ENCODE measurements at regions not wholly inside any gene's neighbourhood (a gene's known extent, or its start where the extent isn't known, plus 50 kb on each side); places are given as distances from the start of the nearest gene placed in this dataset.

DNA sequence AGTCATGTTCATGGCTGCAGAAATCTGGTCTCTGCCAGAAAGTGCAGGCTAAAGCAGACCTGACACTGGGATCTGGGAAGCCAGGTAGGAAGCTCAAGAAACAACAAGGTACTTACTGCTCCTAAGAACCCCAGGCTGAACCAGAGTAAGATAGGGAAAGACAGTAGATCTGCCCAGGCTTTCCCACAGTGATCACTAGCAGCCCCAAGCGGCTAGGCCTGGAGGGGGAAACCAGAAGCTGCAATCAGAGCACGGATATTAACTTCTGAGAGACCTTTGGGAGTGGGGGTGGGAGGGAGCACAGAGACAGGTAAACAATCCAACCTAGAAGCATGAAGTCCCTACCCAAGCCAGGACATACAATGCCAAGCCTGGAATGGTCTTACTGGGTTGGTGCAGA, 135.2 kb upstream of the C11orf58 start:
- TF ChIP-seq, protein P1, sequence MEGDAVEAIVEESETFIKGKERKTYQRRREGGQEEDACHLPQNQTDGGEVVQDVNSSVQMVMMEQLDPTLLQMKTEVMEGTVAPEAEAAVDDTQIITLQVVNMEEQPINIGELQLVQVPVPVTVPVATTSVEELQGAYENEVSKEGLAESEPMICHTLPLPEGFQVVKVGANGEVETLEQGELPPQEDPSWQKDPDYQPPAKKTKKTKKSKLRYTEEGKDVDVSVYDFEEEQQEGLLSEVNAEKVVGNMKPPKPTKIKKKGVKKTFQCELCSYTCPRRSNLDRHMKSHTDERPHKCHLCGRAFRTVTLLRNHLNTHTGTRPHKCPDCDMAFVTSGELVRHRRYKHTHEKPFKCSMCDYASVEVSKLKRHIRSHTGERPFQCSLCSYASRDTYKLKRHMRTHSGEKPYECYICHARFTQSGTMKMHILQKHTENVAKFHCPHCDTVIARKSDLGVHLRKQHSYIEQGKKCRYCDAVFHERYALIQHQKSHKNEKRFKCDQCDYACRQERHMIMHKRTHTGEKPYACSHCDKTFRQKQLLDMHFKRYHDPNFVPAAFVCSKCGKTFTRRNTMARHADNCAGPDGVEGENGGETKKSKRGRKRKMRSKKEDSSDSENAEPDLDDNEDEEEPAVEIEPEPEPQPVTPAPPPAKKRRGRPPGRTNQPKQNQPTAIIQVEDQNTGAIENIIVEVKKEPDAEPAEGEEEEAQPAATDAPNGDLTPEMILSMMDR (tag by site-specific recombination; IDR thresholded peaks at IDR 0.05) = no peak
- TF ChIP-seq ZNF843 (tag by site-specific recombination; IDR thresholded peaks at IDR 0.05) (no peak), ZNF530 (tag by site-specific recombination; IDR thresholded peaks at IDR 0.05; ENCODE audit: low read depth) (no peak), ZNF670 (tag by site-specific recombination; IDR thresholded peaks at IDR 0.05; ENCODE audit: low read depth) (no peak), ZFP69B (tag by site-specific recombination; IDR thresholded peaks at IDR 0.05) (no peak), ZNF302 (tag by site-specific recombination; IDR thresholded peaks at IDR 0.05; ENCODE audit: low read depth) (no peak), ZNF747 (tag by site-specific recombination; IDR thresholded peaks at IDR 0.05) (no peak), ZNF274 (IDR thresholded peaks at IDR 0.05; ENCODE audit: low read length) (no peak), ZNF274 (tag by site-specific recombination; IDR thresholded peaks at IDR 0.05; ENCODE audit: borderline replicate concordance) (no peak), ZNF558 (tag by site-specific recombination; IDR thresholded peaks at IDR 0.05) (no peak), TRIM28 (IDR thresholded peaks at IDR 0.05; ENCODE audit: borderline replicate concordance, low read length) (no peak)
- TF ChIP-seq, protein P2, sequence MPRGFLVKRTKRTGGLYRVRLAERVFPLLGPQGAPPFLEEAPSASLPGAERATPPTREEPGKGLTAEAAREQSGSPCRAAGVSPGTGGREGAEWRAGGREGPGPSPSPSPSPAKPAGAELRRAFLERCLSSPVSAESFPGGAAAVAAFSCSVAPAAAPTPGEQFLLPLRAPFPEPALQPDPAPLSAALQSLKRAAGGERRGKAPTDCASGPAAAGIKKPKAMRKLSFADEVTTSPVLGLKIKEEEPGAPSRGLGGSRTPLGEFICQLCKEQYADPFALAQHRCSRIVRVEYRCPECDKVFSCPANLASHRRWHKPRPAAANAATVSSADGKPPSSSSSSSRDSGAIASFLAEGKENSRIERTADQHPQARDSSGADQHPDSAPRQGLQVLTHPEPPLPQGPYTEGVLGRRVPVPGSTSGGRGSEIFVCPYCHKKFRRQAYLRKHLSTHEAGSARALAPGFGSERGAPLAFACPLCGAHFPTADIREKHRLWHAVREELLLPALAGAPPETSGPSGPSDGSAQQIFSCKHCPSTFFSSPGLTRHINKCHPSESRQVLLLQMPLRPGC (tag by site-specific recombination; IDR thresholded peaks at IDR 0.05) = no peak
